NCI-H2196 treated with DMSO at 0.1 percent for 48 hours (cell line): ENCODE measurements at regions not wholly inside any gene's neighbourhood (a gene's known extent, or its start where the extent isn't known, plus 50 kb on each side); places are given as distances from the start of the nearest gene placed in this dataset.

Experiments used
- DNase-seq: peaks from one replicate; lab custom pipeline; 2025; ENCODE audit not compliant: unreplicated experiment; lab: John Stamatoyannopoulos, UW

- no peak for DNase-seq
Measured at GRCh38 chr10:129024046-129024445, 443.0 kb upstream of the MGMT start.

GRCh38 chr10:129025787-129026186 lies 441.3 kb upstream of the MGMT start:
- DNase-seq = no peak

GRCh38 chr10:129027906-129028305 lies 439.1 kb upstream of the MGMT start:
- no peak for DNase-seq

- no peak for DNase-seq
Measured at GRCh38 chr10:129028451-129028850, 438.6 kb upstream of the MGMT start.

GRCh38 chr10:129029051-129029450 lies 438.0 kb upstream of the MGMT start:
- no peak for DNase-seq

- DNase-seq = no peak
Measured at GRCh38 chr10:129029851-129030602, 437.0 kb upstream of the MGMT start.

GRCh38 chr10:129030603-129030895 lies 436.5 kb upstream of the MGMT start:
- DNase-seq = no peak

- DNase-seq = peak; percentile 9
Measured at GRCh38 chr10:129030996-129031843, 435.8 kb upstream of the MGMT start.

GRCh38 chr10:129031844-129032150 lies 435.2 kb upstream of the MGMT start:
- no peak for DNase-seq

- DNase-seq = no peak
Measured at GRCh38 chr10:129032372-129033313, 434.4 kb upstream of the MGMT start.

- DNase-seq = no peak
Measured at GRCh38 chr10:129033340-129033739, 433.7 kb upstream of the MGMT start.

- DNase-seq = no peak
Measured at GRCh38 chr10:129033790-129034272, 433.2 kb upstream of the MGMT start.

GRCh38 chr10:129035052-129035827 lies 431.8 kb upstream of the MGMT start:
- DNase-seq = no peak

GRCh38 chr10:129038522-129038921 lies 428.5 kb upstream of the MGMT start:
- DNase-seq = no peak

- DNase-seq = no peak
Measured at GRCh38 chr10:129039406-129040370, 427.4 kb upstream of the MGMT start.

GRCh38 chr10:129040377-129040776 lies 426.7 kb upstream of the MGMT start:
- no peak for DNase-seq

- DNase-seq = no peak
Measured at GRCh38 chr10:129041916-129042315, 425.1 kb upstream of the MGMT start.

- DNase-seq = no peak
Measured at GRCh38 chr10:129042776-129043595, 424.1 kb upstream of the MGMT start.

- no peak for DNase-seq
Measured at GRCh38 chr10:129043691-129044090, 423.4 kb upstream of the MGMT start.
